Activated naive CD8-positive, alpha-beta T cell (primary cell): ENCODE measurements at regions not wholly inside any gene's neighbourhood (a gene's known extent, or its start where the extent isn't known, plus 50 kb on each side); places are given as distances from the start of the nearest gene placed in this dataset.

Source experiments
- H3K27ac Mint-ChIP-seq: one replicate; pipeline ENCODE4 v1.8.0; 2021; ENCODE audit warnings: mixed read lengths
- H3K27me3 Mint-ChIP-seq: one replicate; pipeline ENCODE4 v1.8.0; 2021; ENCODE audit warnings: mixed read lengths
- H3K36me3 Mint-ChIP-seq: one replicate; pipeline ENCODE4 v1.8.0; 2021; ENCODE audit warnings: mixed read lengths
- H3K4me1 Mint-ChIP-seq: one replicate; pipeline ENCODE4 v1.8.0; 2021; ENCODE audit warnings: low read depth, mixed read lengths
- H3K4me3 Mint-ChIP-seq: one replicate; pipeline ENCODE4 v1.8.0; 2021; ENCODE audit warnings: mild to moderate bottlenecking, mixed read lengths
- H3K9me3 Mint-ChIP-seq: one replicate; pipeline ENCODE4 v1.8.0; 2021; ENCODE audit warnings: low read depth, mixed read lengths

- Mint-ChIP-seq H3K36me3 (no peaks in the 10 kb centered on the region), H3K27me3 (peaks cover 19% of the 10 kb centered on the region), H3K27ac (no peak overlapping the region), H3K4me1 (no peaks in the 10 kb centered on the region), H3K4me3 (no peak overlapping the region), H3K9me3 (no peaks in the 10 kb centered on the region)
Measured at GRCh38 chr12:14111230-14111865, 129.9 kb upstream of the GRIN2B start.

- H3K4me1 Mint-ChIP-seq = no peaks in the 10 kb centered on the region
- H3K9me3 Mint-ChIP-seq = peaks cover 4% of the 10 kb centered on the region
- no peaks in the 10 kb centered on the region for H3K36me3 Mint-ChIP-seq
- peaks cover 18% of the 10 kb centered on the region for H3K27me3 Mint-ChIP-seq
- no peak overlapping the region for H3K27ac Mint-ChIP-seq
- H3K4me3 Mint-ChIP-seq = no peak overlapping the region
Measured at GRCh38 chr12:14113031-14113430, 131.6 kb upstream of the GRIN2B start.

GRCh38 chr12:14126692-14127091 lies 145.3 kb upstream of the GRIN2B start:
- no peak overlapping the region for H3K4me3 Mint-ChIP-seq
- H3K36me3 Mint-ChIP-seq = peaks cover 2% of the 10 kb centered on the region
- no peak overlapping the region for H3K27ac Mint-ChIP-seq
- H3K4me1 Mint-ChIP-seq = no peaks in the 10 kb centered on the region
- H3K9me3 Mint-ChIP-seq = peaks cover 7% of the 10 kb centered on the region
- H3K27me3 Mint-ChIP-seq = peaks cover 10% of the 10 kb centered on the region

- no peaks in the 10 kb centered on the region for H3K4me1 Mint-ChIP-seq
- peaks cover 7% of the 10 kb centered on the region for H3K9me3 Mint-ChIP-seq
- H3K4me3 Mint-ChIP-seq = no peak overlapping the region
- H3K27ac Mint-ChIP-seq = no peak overlapping the region
- H3K27me3 Mint-ChIP-seq = peaks cover 20% of the 10 kb centered on the region
- H3K36me3 Mint-ChIP-seq = peaks cover 2% of the 10 kb centered on the region
Measured at GRCh38 chr12:14129611-14130195, 148.3 kb upstream of the GRIN2B start.

- no peak overlapping the region for H3K4me3 Mint-ChIP-seq
- H3K36me3 Mint-ChIP-seq = no peaks in the 10 kb centered on the region
- H3K9me3 Mint-ChIP-seq = no peaks in the 10 kb centered on the region
- no peaks in the 10 kb centered on the region for H3K4me1 Mint-ChIP-seq
- H3K27me3 Mint-ChIP-seq = peaks cover 13% of the 10 kb centered on the region
- H3K27ac Mint-ChIP-seq = no peak overlapping the region
Measured at GRCh38 chr12:14135996-14136395, 154.6 kb upstream of the GRIN2B start.

- H3K27ac Mint-ChIP-seq = no peak overlapping the region
- no peaks in the 10 kb centered on the region for H3K9me3 Mint-ChIP-seq
- H3K4me1 Mint-ChIP-seq = no peaks in the 10 kb centered on the region
- no peak overlapping the region for H3K4me3 Mint-ChIP-seq
- H3K36me3 Mint-ChIP-seq = no peaks in the 10 kb centered on the region
- H3K27me3 Mint-ChIP-seq = peaks cover 6% of the 10 kb centered on the region
Measured at GRCh38 chr12:14138495-14138894, 157.1 kb upstream of the GRIN2B start.

- peaks cover 13% of the 10 kb centered on the region for H3K27me3 Mint-ChIP-seq
- H3K9me3 Mint-ChIP-seq = no peaks in the 10 kb centered on the region
- no peaks in the 10 kb centered on the region for H3K36me3 Mint-ChIP-seq
- H3K4me1 Mint-ChIP-seq = no peaks in the 10 kb centered on the region
- H3K4me3 Mint-ChIP-seq = no peak overlapping the region
- H3K27ac Mint-ChIP-seq = no peak overlapping the region
Measured at GRCh38 chr12:14148489-14149270, 167.3 kb upstream of the GRIN2B start.

GRCh38 chr12:14153803-14154202 lies 172.4 kb upstream of the GRIN2B start:
- H3K27me3 Mint-ChIP-seq = peaks cover 12% of the 10 kb centered on the region
- no peak overlapping the region for H3K27ac Mint-ChIP-seq
- no peaks in the 10 kb centered on the region for H3K36me3 Mint-ChIP-seq
- H3K9me3 Mint-ChIP-seq = no peaks in the 10 kb centered on the region
- no peaks in the 10 kb centered on the region for H3K4me1 Mint-ChIP-seq
- H3K4me3 Mint-ChIP-seq = no peak overlapping the region

GRCh38 chr12:14156606-14157005 lies 175.2 kb upstream of the GRIN2B start:
- Mint-ChIP-seq H3K36me3 (no peaks in the 10 kb centered on the region), H3K4me1 (no peaks in the 10 kb centered on the region), H3K9me3 (no peaks in the 10 kb centered on the region), H3K4me3 (no peak overlapping the region), H3K27ac (no peak overlapping the region), H3K27me3 (peaks cover 2% of the 10 kb centered on the region)

- H3K4me3 Mint-ChIP-seq = no peak overlapping the region
- no peak overlapping the region for H3K27ac Mint-ChIP-seq
- no peaks in the 10 kb centered on the region for H3K9me3 Mint-ChIP-seq
- no peaks in the 10 kb centered on the region for H3K36me3 Mint-ChIP-seq
- no peaks in the 10 kb centered on the region for H3K27me3 Mint-ChIP-seq
- no peaks in the 10 kb centered on the region for H3K4me1 Mint-ChIP-seq
Measured at GRCh38 chr12:14157088-14157747, 175.8 kb upstream of the GRIN2B start.

- H3K9me3 Mint-ChIP-seq = no peaks in the 10 kb centered on the region
- no peak overlapping the region for H3K27ac Mint-ChIP-seq
- H3K4me3 Mint-ChIP-seq = no peak overlapping the region
- H3K27me3 Mint-ChIP-seq = no peaks in the 10 kb centered on the region
- no peaks in the 10 kb centered on the region for H3K4me1 Mint-ChIP-seq
- no peaks in the 10 kb centered on the region for H3K36me3 Mint-ChIP-seq
Measured at GRCh38 chr12:14164266-14164665, 182.9 kb upstream of the GRIN2B start.

- Mint-ChIP-seq H3K27ac (no peak overlapping the region), H3K9me3 (no peaks in the 10 kb centered on the region), H3K4me1 (no peaks in the 10 kb centered on the region), H3K27me3 (peaks cover 2% of the 10 kb centered on the region), H3K36me3 (no peaks in the 10 kb centered on the region), H3K4me3 (no peak overlapping the region)
Measured at GRCh38 chr12:14167005-14167628, 185.7 kb upstream of the GRIN2B start.

- H3K27ac Mint-ChIP-seq = no peak overlapping the region
- H3K27me3 Mint-ChIP-seq = peaks cover 2% of the 10 kb centered on the region
- H3K36me3 Mint-ChIP-seq = no peaks in the 10 kb centered on the region
- no peaks in the 10 kb centered on the region for H3K4me1 Mint-ChIP-seq
- H3K4me3 Mint-ChIP-seq = no peak overlapping the region
- no peaks in the 10 kb centered on the region for H3K9me3 Mint-ChIP-seq
Measured at GRCh38 chr12:14169281-14169680, 187.9 kb upstream of the GRIN2B start.

- H3K4me3 Mint-ChIP-seq = no peak overlapping the region
- H3K27ac Mint-ChIP-seq = no peak overlapping the region
- H3K4me1 Mint-ChIP-seq = no peaks in the 10 kb centered on the region
- H3K36me3 Mint-ChIP-seq = no peaks in the 10 kb centered on the region
- H3K9me3 Mint-ChIP-seq = no peaks in the 10 kb centered on the region
- peaks cover 2% of the 10 kb centered on the region for H3K27me3 Mint-ChIP-seq
Measured at GRCh38 chr12:14171106-14171505, 189.7 kb upstream of the GRIN2B start.

- Mint-ChIP-seq H3K4me1 (no peaks in the 10 kb centered on the region), H3K9me3 (no peaks in the 10 kb centered on the region), H3K27me3 (peaks cover 2% of the 10 kb centered on the region), H3K36me3 (no peaks in the 10 kb centered on the region), H3K27ac (no peak overlapping the region), H3K4me3 (no peak overlapping the region)
Measured at GRCh38 chr12:14175206-14175605, 190.3 kb upstream of the ATF7IP start.
